ENCODE measurements at regions not wholly inside any gene's neighbourhood (a gene's known extent, or its start where the extent isn't known, plus 50 kb on each side); places are given as distances from the start of the nearest gene placed in this dataset.

GRCh38 chr17:68169840-68170239, 78.0 kb upstream of the AMZ2 start:
- Histone ChIP-seq H3K4me2 (ENCODE audit: low read length) (no peak overlapping the region), H3K9me3 (ENCODE audit: control insufficient read depth, low read length) (no peaks in the 10 kb centered on the region), H3K9ac (no peak overlapping the region), H3K36me3 (ENCODE audit: control insufficient read depth, insufficient read depth, low read length) (no peaks in the 10 kb centered on the region), H3K27ac (no peak overlapping the region), H2AFZ (no peak overlapping the region), H3K4me3 (ENCODE audit: low read depth, low read length) (no peak overlapping the region), H3K79me2 (no peaks in the 10 kb centered on the region), H3K27me3 (ENCODE audit: control insufficient read depth, insufficient read depth, low read length) (no peaks in the 10 kb centered on the region), H3K4me1 (no peaks in the 10 kb centered on the region)
- no peak for TF ChIP-seq CTCF (IDR thresholded peaks at IDR 0.05)

- H3K9ac ChIP-seq: no peak overlapping the region
- no peak overlapping the region for H2AFZ ChIP-seq
- no peaks in the 10 kb centered on the region for H3K27me3 ChIP-seq (ENCODE audit: control insufficient read depth, insufficient read depth, low read length)
- no peaks in the 10 kb centered on the region for H3K36me3 ChIP-seq (ENCODE audit: control insufficient read depth, insufficient read depth, low read length)
- H3K4me1 ChIP-seq: no peaks in the 10 kb centered on the region
- TF ChIP-seq CTCF (IDR thresholded peaks at IDR 0.05): no peak
- no peaks in the 10 kb centered on the region for H3K79me2 ChIP-seq
- no peak overlapping the region for H3K4me2 ChIP-seq (ENCODE audit: low read length)
- H3K9me3 ChIP-seq (ENCODE audit: control insufficient read depth, low read length): no peaks in the 10 kb centered on the region
- no peak overlapping the region for H3K4me3 ChIP-seq (ENCODE audit: low read depth, low read length)
- no peak overlapping the region for H3K27ac ChIP-seq
Measured at GRCh38 chr17:68170246-68170645, 77.6 kb upstream of the AMZ2 start.

GRCh38 chr17:68172461-68172954, 75.3 kb upstream of the AMZ2 start:
- no peak overlapping the region for H3K4me2 ChIP-seq (ENCODE audit: low read length)
- H3K4me3 ChIP-seq (ENCODE audit: low read depth, low read length): no peak overlapping the region
- no peaks in the 10 kb centered on the region for H3K27me3 ChIP-seq (ENCODE audit: control insufficient read depth, insufficient read depth, low read length)
- no peak overlapping the region for H3K9ac ChIP-seq
- H2AFZ ChIP-seq: peak overlapping the region; percentile 3
- no peaks in the 10 kb centered on the region for H3K36me3 ChIP-seq (ENCODE audit: control insufficient read depth, insufficient read depth, low read length)
- H3K4me1 ChIP-seq: no peaks in the 10 kb centered on the region
- H3K27ac ChIP-seq: no peak overlapping the region
- no peaks in the 10 kb centered on the region for H3K79me2 ChIP-seq
- H3K9me3 ChIP-seq (ENCODE audit: control insufficient read depth, low read length): no peaks in the 10 kb centered on the region
- TF ChIP-seq CTCF (IDR thresholded peaks at IDR 0.05): peak; percentile 98

- no peak for TF ChIP-seq CTCF (IDR thresholded peaks at IDR 0.05)
Measured at GRCh38 chr17:68175416-68175815, 72.4 kb upstream of the AMZ2 start.

GRCh38 chr17:68175905-68176304, 71.9 kb upstream of the AMZ2 start:
- TF ChIP-seq CTCF (IDR thresholded peaks at IDR 0.05): no peak
- Histone ChIP-seq H3K36me3 (ENCODE audit: control insufficient read depth, insufficient read depth, low read length) (no peaks in the 10 kb centered on the region), H3K27ac (no peak overlapping the region), H3K4me1 (no peaks in the 10 kb centered on the region), H2AFZ (no peak overlapping the region), H3K4me3 (ENCODE audit: low read depth, low read length) (no peak overlapping the region), H3K9ac (no peak overlapping the region), H3K27me3 (ENCODE audit: control insufficient read depth, insufficient read depth, low read length) (no peaks in the 10 kb centered on the region), H3K79me2 (no peaks in the 10 kb centered on the region), H3K4me2 (ENCODE audit: low read length) (no peak overlapping the region), H3K9me3 (ENCODE audit: control insufficient read depth, low read length) (no peaks in the 10 kb centered on the region)

More at GRCh38 chr17:68175416-68175815, 72.4 kb upstream of the AMZ2 start:
- H3K27ac ChIP-seq: no peak overlapping the region
- no peak overlapping the region for H3K4me2 ChIP-seq (ENCODE audit: low read length)
- H3K36me3 ChIP-seq (ENCODE audit: control insufficient read depth, insufficient read depth, low read length): no peaks in the 10 kb centered on the region
- no peak overlapping the region for H3K9ac ChIP-seq
- no peaks in the 10 kb centered on the region for H3K4me1 ChIP-seq
- H3K9me3 ChIP-seq (ENCODE audit: control insufficient read depth, low read length): no peaks in the 10 kb centered on the region
- no peaks in the 10 kb centered on the region for H3K79me2 ChIP-seq
- H2AFZ ChIP-seq: no peak overlapping the region
- no peak overlapping the region for H3K4me3 ChIP-seq (ENCODE audit: low read depth, low read length)
- no peaks in the 10 kb centered on the region for H3K27me3 ChIP-seq (ENCODE audit: control insufficient read depth, insufficient read depth, low read length)
